SK-N-MC (cell line): ENCODE measurements at regions not wholly inside any gene's neighbourhood (a gene's known extent, or its start where the extent isn't known, plus 50 kb on each side); places are given as distances from the start of the nearest gene placed in this dataset.

Experiments used
- EZH2 ChIP-seq: fragments of 200-600 bp; sonication (generic); IDR thresholded peaks from one replicate; pipeline ENCODE4 v1.6.1; 2017; ENCODE audit warnings: antibody characterized with exemption
- FOXP2 ChIP-seq: optimal IDR thresholded peaks from 2 replicates; pipeline ENCODE3; 2011; ENCODE audit warnings: mild to moderate bottlenecking, moderate library complexity; ENCODE audit not compliant: insufficient read depth; ENCODE audit errors: extremely low read length, control extremely low read depth

DNA sequence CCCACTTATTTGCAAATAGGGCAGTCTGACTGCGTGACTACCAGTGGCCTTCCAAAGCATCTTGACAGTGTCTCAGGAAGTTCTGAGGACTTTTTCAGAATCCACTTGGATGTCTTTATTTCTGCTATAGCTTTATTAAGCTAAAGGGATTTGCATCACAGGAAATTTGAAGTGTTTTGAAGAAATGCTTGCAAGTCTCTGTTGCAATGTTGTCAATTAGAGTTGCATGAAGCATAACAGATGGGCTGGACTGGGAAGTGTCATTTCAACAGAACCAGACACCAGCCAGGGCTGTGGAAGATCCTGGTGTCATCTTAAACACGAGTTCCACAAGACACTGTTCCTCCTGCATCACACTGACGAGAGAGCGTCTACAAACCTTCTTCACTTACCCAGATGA is 224.5 kb downstream of the EN1 start:
- TF ChIP-seq EZH2 (no peak), FOXP2 (no peak)
